ENCODE measurements at regions not wholly inside any gene's neighbourhood (a gene's known extent, or its start where the extent isn't known, plus 50 kb on each side); places are given as distances from the start of the nearest gene placed in this dataset.

GRCh38 chr17:79354173-79354820, 256.6 kb downstream of the RBFOX3 start:
- H3K27me3 ChIP-seq (replicated peaks; ENCODE audit: control insufficient read depth, insufficient read depth, low read length) = peaks cover 4% of the 10 kb centered on the region; the same call in 1 of the 2 replicates
- no TSS peak for BruUV-seq (replicated peaks)
- intact Hi-C loops (cut with micrococcal nuclease; ENCODE audit: unreplicated experiment) = no loop called here
- no peaks in the 10 kb centered on the region for H3K9me3 ChIP-seq
- no peak overlapping the region for H3K4me3 ChIP-seq (ENCODE audit: low read depth, low read length)
- Mint-ChIP-seq H3K9me3 (ENCODE audit: unreplicated experiment) (no peaks in the 10 kb centered on the region), H3K4me1 (ENCODE audit: low read depth, unreplicated experiment) (no peaks in the 10 kb centered on the region), H3K36me3 (ENCODE audit: insufficient read depth, unreplicated experiment) (no peaks in the 10 kb centered on the region), H3K27me3 (ENCODE audit: insufficient read depth, unreplicated experiment) (peaks cover 40% of the 10 kb centered on the region), H3K4me3 (ENCODE audit: unreplicated experiment) (no peak overlapping the region), H3K27ac (ENCODE audit: unreplicated experiment) (no peak overlapping the region)
- CTCF ChIA-PET = no interaction called here
- DNase-seq = no peak
- POLR2A ChIA-PET = no interaction called here
- no peaks in the 10 kb centered on the region for H3K4me1 ChIP-seq
- no peak for TF ChIP-seq CTCF (IDR thresholded peaks at IDR 0.05; ENCODE audit: insufficient read depth in 1 of 2, low read depth in 1 of 2, low read length in 1 of 2, severe bottlenecking in 1 of 2, unreplicated experiment in 1 of 2)
- H3K36me3 ChIP-seq (ENCODE audit: control insufficient read depth, insufficient read depth, low read length) = no peaks in the 10 kb centered on the region

- Histone ChIP-seq H3K27me3 (replicated peaks; ENCODE audit: control insufficient read depth, insufficient read depth, low read length) (peaks cover 6% of the 10 kb centered on the region), H3K9me3 (no peaks in the 10 kb centered on the region), H3K36me3 (ENCODE audit: control insufficient read depth, insufficient read depth, low read length) (no peaks in the 10 kb centered on the region), H3K4me1 (no peaks in the 10 kb centered on the region), H3K4me3 (ENCODE audit: low read depth, low read length) (no peak overlapping the region)
- Mint-ChIP-seq H3K4me3 (ENCODE audit: unreplicated experiment) (no peak overlapping the region), H3K27ac (ENCODE audit: unreplicated experiment) (no peak overlapping the region), H3K36me3 (ENCODE audit: insufficient read depth, unreplicated experiment) (no peaks in the 10 kb centered on the region), H3K4me1 (ENCODE audit: low read depth, unreplicated experiment) (no peaks in the 10 kb centered on the region), H3K27me3 (ENCODE audit: insufficient read depth, unreplicated experiment) (peaks cover 43% of the 10 kb centered on the region), H3K9me3 (ENCODE audit: unreplicated experiment) (no peaks in the 10 kb centered on the region)
- intact Hi-C loops (cut with micrococcal nuclease; ENCODE audit: unreplicated experiment) = no loop called here
- TF ChIP-seq CTCF (IDR thresholded peaks at IDR 0.05; ENCODE audit: insufficient read depth in 1 of 2, low read depth in 1 of 2, low read length in 1 of 2, severe bottlenecking in 1 of 2, unreplicated experiment in 1 of 2) = no peak
- POLR2A ChIA-PET = no interaction called here
- no TSS peak for BruUV-seq (replicated peaks)
- CTCF ChIA-PET = no interaction called here
- no peak for DNase-seq
Measured at GRCh38 chr17:79353548-79353947, 257.3 kb downstream of the RBFOX3 start.

- Mint-ChIP-seq H3K36me3 (ENCODE audit: insufficient read depth, unreplicated experiment) (no peaks in the 10 kb centered on the region), H3K27me3 (ENCODE audit: insufficient read depth, unreplicated experiment) (peaks cover 42% of the 10 kb centered on the region), H3K4me1 (ENCODE audit: low read depth, unreplicated experiment) (no peaks in the 10 kb centered on the region), H3K4me3 (ENCODE audit: unreplicated experiment) (no peak overlapping the region), H3K9me3 (ENCODE audit: unreplicated experiment) (no peaks in the 10 kb centered on the region), H3K27ac (ENCODE audit: unreplicated experiment) (no peak overlapping the region)
- H3K27me3 ChIP-seq (replicated peaks; ENCODE audit: control insufficient read depth, insufficient read depth, low read length) = peaks cover 6% of the 10 kb centered on the region
- BruUV-seq (replicated peaks) = no TSS peak
- no peaks in the 10 kb centered on the region for H3K4me1 ChIP-seq
- ChIA-PET CTCF (no interaction called here), POLR2A (no interaction called here)
- no peaks in the 10 kb centered on the region for H3K9me3 ChIP-seq
- intact Hi-C loops (cut with micrococcal nuclease; ENCODE audit: unreplicated experiment) = no loop called here
- no peak for DNase-seq
- H3K4me3 ChIP-seq (ENCODE audit: low read depth, low read length) = no peak overlapping the region
- H3K36me3 ChIP-seq (ENCODE audit: control insufficient read depth, insufficient read depth, low read length) = no peaks in the 10 kb centered on the region
- no peak for TF ChIP-seq CTCF (IDR thresholded peaks at IDR 0.05; ENCODE audit: insufficient read depth in 1 of 2, low read depth in 1 of 2, low read length in 1 of 2, severe bottlenecking in 1 of 2, unreplicated experiment in 1 of 2)
Measured at GRCh38 chr17:79353016-79353415, 257.8 kb downstream of the RBFOX3 start.

All from Caco-2 (cell line).